Colonic mucosa (tissue), 4 donors: ENCODE measurements at regions not wholly inside any gene's neighbourhood (a gene's known extent, or its start where the extent isn't known, plus 50 kb on each side); places are given as distances from the start of the nearest gene placed in this dataset.

Experiments used
- DNase-seq: peaks from one replicate; pipeline ENCODE4 v3.0.0-alpha.2; 2020
- H3K27ac ChIP-seq: fragments of 200-600 bp; one replicate; pipeline ENCODE4 v1.8.0; 2021
- H3K27me3 ChIP-seq: fragments of 200-600 bp; one replicate; pipeline ENCODE4 v1.8.0; 2021
- H3K36me3 ChIP-seq: fragments of 200-600 bp; one replicate; pipeline ENCODE4 v1.8.0; 2021
- H3K4me1 ChIP-seq: fragments of 200-600 bp; one replicate; pipeline ENCODE4 v1.8.0; 2021; ENCODE audit warnings: mild to moderate bottlenecking
- H3K4me3 ChIP-seq: fragments of 200-600 bp; one replicate; pipeline ENCODE4 v1.8.0; 2021
- H3K9ac ChIP-seq, 2 donors: one replicate each; pipeline ENCODE4 v1.7.0; 2013; ENCODE audit warnings: control low read depth in 2 of 2, low read depth in 2 of 2, low read length in 2 of 2
- H3K9me3 ChIP-seq: fragments of 200-600 bp; one replicate; pipeline ENCODE4 v1.8.0; 2021
- CTCF ChIP-seq: fragments of 200-600 bp; IDR thresholded peaks from one replicate; pipeline ENCODE4 v1.8.0; 2022; ENCODE audit warnings: antibody characterized with exemption, mild to moderate bottlenecking
- intact Hi-C: fragments of 100-400 bp; cut with DNase I; formaldehyde crosslinking; loops from one replicate; pipeline ENCODE4 v1.14.1; 2022
- donor health status: healthy.
- donor health status: DM: no; HTN: no; CAD: no.
- donor health status: DM: no; HTN: no; CAD: no.

- no peaks in the 10 kb centered on the region for H3K4me1 ChIP-seq
- H3K9ac ChIP-seq = no peak overlapping the region
- no peak overlapping the region for H3K4me3 ChIP-seq
- H3K27me3 ChIP-seq = no peaks in the 10 kb centered on the region
- H3K27ac ChIP-seq = no peak overlapping the region
- no peak for TF ChIP-seq CTCF
- intact Hi-C loops = no loop called here
- H3K9me3 ChIP-seq = no peaks in the 10 kb centered on the region
- DNase-seq = no peak
- H3K36me3 ChIP-seq = no peaks in the 10 kb centered on the region
Observed at GRCh38 chr5:92911851-92912250, 669.2 kb downstream of the NR2F1-AS1 start.

DNA sequence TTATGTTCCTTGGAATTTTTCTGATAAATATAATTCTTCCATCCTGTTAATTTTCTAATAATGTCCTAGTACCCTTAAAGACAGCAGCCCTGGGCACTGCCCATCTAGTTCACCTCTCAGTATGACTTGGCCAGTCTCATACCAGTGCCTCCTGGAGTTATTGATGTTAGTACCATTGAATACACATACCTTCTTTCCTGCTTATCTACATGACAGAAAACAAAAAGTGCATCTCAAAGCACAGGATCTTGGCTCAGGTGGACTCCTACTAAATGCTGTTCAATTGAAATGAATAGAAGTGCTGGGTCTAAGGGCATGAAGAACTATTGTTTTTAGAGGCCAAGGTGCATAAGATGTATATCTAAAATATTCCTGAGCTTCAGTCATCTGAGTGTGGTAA, 669.7 kb downstream of the NR2F1-AS1 start:
- no peak for TF ChIP-seq CTCF
- Histone ChIP-seq H3K9me3 (no peaks in the 10 kb centered on the region), H3K9ac (no peak overlapping the region), H3K27ac (no peak overlapping the region), H3K36me3 (no peaks in the 10 kb centered on the region), H3K4me3 (no peak overlapping the region), H3K27me3 (no peaks in the 10 kb centered on the region), H3K4me1 (no peaks in the 10 kb centered on the region)
- no peak for DNase-seq
- intact Hi-C loops = no loop called here

- Histone ChIP-seq H3K4me3 (no peak overlapping the region), H3K27ac (no peak overlapping the region), H3K27me3 (no peaks in the 10 kb centered on the region), H3K4me1 (no peaks in the 10 kb centered on the region), H3K36me3 (no peaks in the 10 kb centered on the region), H3K9ac (no peak overlapping the region), H3K9me3 (no peaks in the 10 kb centered on the region)
- no peak for DNase-seq
- intact Hi-C loops = no loop called here
- no peak for TF ChIP-seq CTCF
Observed at GRCh38 chr5:92909602-92909962, 671.4 kb downstream of the NR2F1-AS1 start.

DNA sequence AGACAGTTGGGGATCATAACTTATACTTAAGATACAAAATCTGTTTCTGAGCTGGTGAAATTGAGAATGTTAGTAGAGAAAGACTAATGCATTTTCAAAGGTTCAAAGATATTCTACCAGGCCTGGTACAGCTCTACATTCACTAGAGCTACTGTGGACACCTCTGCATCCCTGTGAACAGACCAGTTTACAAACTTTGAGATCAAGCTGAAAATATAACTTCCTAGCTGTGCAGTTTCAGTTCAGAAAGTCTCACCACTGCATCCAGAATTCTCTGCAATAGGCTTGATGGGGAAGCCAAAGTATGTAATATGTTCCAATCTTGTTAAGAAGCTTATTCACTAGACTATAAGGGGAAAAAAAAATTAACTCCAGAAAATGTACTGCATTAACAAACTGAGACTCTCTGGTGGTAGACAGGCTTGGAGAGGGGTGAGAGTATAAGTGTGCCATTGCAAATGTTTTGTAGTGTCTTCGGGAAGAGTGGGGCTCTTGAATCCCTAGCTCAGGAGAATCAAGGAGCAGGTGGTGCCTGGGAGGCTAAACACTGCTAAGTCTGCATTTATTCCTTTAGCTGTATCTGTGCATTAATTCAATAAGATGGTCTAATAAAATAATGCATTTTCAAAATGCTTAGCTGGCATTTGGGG, 671.9 kb downstream of the NR2F1-AS1 start:
- H3K4me1 ChIP-seq = no peaks in the 10 kb centered on the region
- H3K36me3 ChIP-seq = no peaks in the 10 kb centered on the region
- intact Hi-C loops = no loop called here
- H3K9ac ChIP-seq = no peak overlapping the region
- H3K4me3 ChIP-seq = no peak overlapping the region
- no peak for DNase-seq
- no peaks in the 10 kb centered on the region for H3K27me3 ChIP-seq
- no peak for TF ChIP-seq CTCF
- H3K27ac ChIP-seq = no peak overlapping the region
- H3K9me3 ChIP-seq = no peaks in the 10 kb centered on the region

GRCh38 chr5:92907938-92908606, 672.9 kb downstream of the NR2F1-AS1 start:
- Histone ChIP-seq H3K27me3 (no peaks in the 10 kb centered on the region), H3K4me1 (no peaks in the 10 kb centered on the region), H3K9ac (no peak overlapping the region), H3K4me3 (no peak overlapping the region), H3K9me3 (no peaks in the 10 kb centered on the region), H3K36me3 (no peaks in the 10 kb centered on the region), H3K27ac (no peak overlapping the region)
- no peak for TF ChIP-seq CTCF
- intact Hi-C loops = no loop called here
- no peak for DNase-seq
